SIG-M5 (cell line): ENCODE measurements at regions not wholly inside any gene's neighbourhood (a gene's known extent, or its start where the extent isn't known, plus 50 kb on each side); places are given as distances from the start of the nearest gene placed in this dataset.
"Not testable (repeated sequence)": the region's sequence is repeated elsewhere in the genome, so short reads cannot be mapped to it uniquely, and the experiment has no call there.

Experiments
- DNase-seq: peaks from one replicate; lab custom pipeline; 2025; lab: John Stamatoyannopoulos, UW

- DNase-seq: not testable (repeated sequence)
These were observed 1424.5 kb downstream of the EFNA5 start for GRCh38 chr5:106246044-106246745.

GRCh38 chr5:106241409-106241808 lies 1429.3 kb downstream of the EFNA5 start:
- DNase-seq: no peak

- no peak for DNase-seq
These were observed 1464.7 kb downstream of the EFNA5 start for GRCh38 chr5:106205916-106206571.

GRCh38 chr5:106202035-106202434 lies 1468.7 kb downstream of the EFNA5 start:
- DNase-seq: no peak

- DNase-seq: no peak
These were observed 1469.8 kb downstream of the EFNA5 start for GRCh38 chr5:106200971-106201370.

- DNase-seq: no peak
These were observed 1474.9 kb downstream of the EFNA5 start for GRCh38 chr5:106195679-106196474.

- no peak for DNase-seq
These were observed 1481.5 kb downstream of the EFNA5 start for GRCh38 chr5:106189121-106189809.

GRCh38 chr5:106185661-106186081 lies 1485.1 kb downstream of the EFNA5 start:
- DNase-seq: no peak

GRCh38 chr5:106174903-106175302 lies 1495.8 kb downstream of the EFNA5 start:
- DNase-seq: no peak

- no peak for DNase-seq
These were observed 1497.8 kb downstream of the EFNA5 start for GRCh38 chr5:106172681-106173532.

GRCh38 chr5:106171708-106172107 lies 1499.0 kb downstream of the EFNA5 start:
- no peak for DNase-seq

- DNase-seq: no peak
These were observed 1499.6 kb downstream of the EFNA5 start for GRCh38 chr5:106171132-106171531.

- no peak for DNase-seq
These were observed 1503.0 kb downstream of the EFNA5 start for GRCh38 chr5:106167766-106168165.

GRCh38 chr5:106163233-106163632 lies 1507.5 kb downstream of the EFNA5 start:
- no peak for DNase-seq

- DNase-seq: no peak
These were observed 1511.1 kb downstream of the EFNA5 start for GRCh38 chr5:106159616-106160015.

- DNase-seq: no peak
These were observed 1516.4 kb downstream of the EFNA5 start for GRCh38 chr5:106154280-106154716.

- no peak for DNase-seq
These were observed 1518.2 kb downstream of the EFNA5 start for GRCh38 chr5:106152569-106152968.

- no peak for DNase-seq
These were observed 1528.6 kb downstream of the EFNA5 start for GRCh38 chr5:106142116-106142515.

GRCh38 chr5:106140101-106140500 lies 1530.6 kb downstream of the EFNA5 start:
- DNase-seq: no peak

- no peak for DNase-seq
These were observed 1534.7 kb downstream of the EFNA5 start for GRCh38 chr5:106136061-106136460.

- no peak for DNase-seq
These were observed 1535.3 kb downstream of the EFNA5 start for GRCh38 chr5:106135473-106135872.
